Left lung (tissue), 4 donors: ENCODE measurements at regions not wholly inside any gene's neighbourhood (a gene's known extent, or its start where the extent isn't known, plus 50 kb on each side); places are given as distances from the start of the nearest gene placed in this dataset.
"Not testable (repeated sequence)": the region's sequence is repeated elsewhere in the genome, so short reads cannot be mapped to it uniquely, and the experiment has no call there.

Experiments
- ATAC-seq: fragments of 200-7000 bp; cut with Tn5 transposase; one replicate; pipeline ENCODE4 v1.9.1; 2020; ENCODE audit warnings: moderate library complexity
- DNase-seq, 4 donors: peaks; one replicate each; pipeline ENCODE4 v3.0.0-alpha.2; 2013 to 2020
- H3K27ac ChIP-seq, 2 donors: fragments of 200-600 bp; sonication (generic) in 1 of 2; one replicate each; pipeline versions ENCODE4 v1.5.0 to v1.8.0; 2020 to 2021
- H3K27me3 ChIP-seq, 2 donors: fragments of 200-600 bp; sonication (generic) in 1 of 2; one replicate each; pipeline versions ENCODE4 v1.5.0 to v1.8.0; 2020 to 2021
- H3K36me3 ChIP-seq, 2 donors: fragments of 200-600 bp; sonication (generic) in 1 of 2; one replicate each; pipeline versions ENCODE4 v1.5.0 to v1.8.0; 2020 to 2021
- H3K4me1 ChIP-seq, 2 donors: fragments of 200-600 bp; one replicate each; pipeline ENCODE4 v1.8.0; 2021
- H3K4me3 ChIP-seq, 2 donors: fragments of 200-600 bp; sonication (generic) in 1 of 2; one replicate each; pipeline versions ENCODE4 v1.5.0 to v1.8.0; 2020 to 2021; ENCODE audit warnings: mild to moderate bottlenecking in 1 of 2
- H3K9me3 ChIP-seq, 2 donors: fragments of 200-600 bp; sonication (generic) in 1 of 2; one replicate each; pipeline versions ENCODE4 v1.5.0 to v1.8.0; 2020 to 2021
- intact Hi-C, 2 donors: fragments of 100-400 bp; cut with DNase I; formaldehyde crosslinking; loops; one replicate each; pipeline versions ENCODE4 v1.11.2 to v1.14.2; 2022
- TF ChIP-seq, protein P1 (sequence below), 2 donors: fragments of 200-600 bp; sonication (generic) in 1 of 2; IDR thresholded peaks; one replicate each; pipeline versions ENCODE4 v1.5.0 to v1.8.0; 2021; ENCODE audit warnings: antibody characterized with exemption in 2 of 2
- donor health status: DM: no; HTN: yes; CAD: no.
- donor health status: DM: no; HTN: no; CAD: no.

DNA sequence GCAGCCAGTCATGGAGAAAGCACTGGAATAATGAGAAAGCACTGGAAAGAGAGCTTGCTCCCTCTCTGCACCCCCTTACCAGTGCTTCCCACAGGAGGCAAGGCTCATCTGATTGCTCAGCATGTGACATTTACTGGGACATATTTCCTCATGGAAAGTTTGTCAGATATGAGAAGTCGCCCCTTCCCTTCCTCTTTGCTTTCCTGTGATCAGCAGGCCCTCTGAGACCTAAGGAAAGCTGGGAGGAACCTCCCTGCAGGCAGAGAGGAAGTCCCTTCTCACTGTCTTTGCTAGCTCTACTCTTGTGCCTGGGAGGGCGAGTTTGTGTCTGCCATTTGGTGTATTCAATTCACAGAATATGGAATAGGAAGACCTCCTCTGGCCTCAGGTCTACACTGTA lies 283.8 kb downstream of the ALDH8A1 start:
- DNase-seq (no peak), ATAC-seq (peak; percentile 42)
- no peak overlapping the region for H3K4me3 ChIP-seq
- no peaks in the 10 kb centered on the region for H3K36me3 ChIP-seq
- H3K9me3 ChIP-seq: no peaks in the 10 kb centered on the region
- TF ChIP-seq, protein P1, sequence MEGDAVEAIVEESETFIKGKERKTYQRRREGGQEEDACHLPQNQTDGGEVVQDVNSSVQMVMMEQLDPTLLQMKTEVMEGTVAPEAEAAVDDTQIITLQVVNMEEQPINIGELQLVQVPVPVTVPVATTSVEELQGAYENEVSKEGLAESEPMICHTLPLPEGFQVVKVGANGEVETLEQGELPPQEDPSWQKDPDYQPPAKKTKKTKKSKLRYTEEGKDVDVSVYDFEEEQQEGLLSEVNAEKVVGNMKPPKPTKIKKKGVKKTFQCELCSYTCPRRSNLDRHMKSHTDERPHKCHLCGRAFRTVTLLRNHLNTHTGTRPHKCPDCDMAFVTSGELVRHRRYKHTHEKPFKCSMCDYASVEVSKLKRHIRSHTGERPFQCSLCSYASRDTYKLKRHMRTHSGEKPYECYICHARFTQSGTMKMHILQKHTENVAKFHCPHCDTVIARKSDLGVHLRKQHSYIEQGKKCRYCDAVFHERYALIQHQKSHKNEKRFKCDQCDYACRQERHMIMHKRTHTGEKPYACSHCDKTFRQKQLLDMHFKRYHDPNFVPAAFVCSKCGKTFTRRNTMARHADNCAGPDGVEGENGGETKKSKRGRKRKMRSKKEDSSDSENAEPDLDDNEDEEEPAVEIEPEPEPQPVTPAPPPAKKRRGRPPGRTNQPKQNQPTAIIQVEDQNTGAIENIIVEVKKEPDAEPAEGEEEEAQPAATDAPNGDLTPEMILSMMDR (IDR thresholded peaks at IDR 0.05): no peak
- no peak overlapping the region for H3K27ac ChIP-seq
- intact Hi-C loops: no loop called here
- H3K27me3 ChIP-seq: no peaks in the 10 kb centered on the region
- H3K4me1 ChIP-seq: peaks cover 0 to 3% of the 10 kb centered on the region in 2 donors

- Histone ChIP-seq H3K4me3 (no peak overlapping the region), H3K27me3 (no peaks in the 10 kb centered on the region), H3K9me3 (no peaks in the 10 kb centered on the region), H3K4me1 (peaks cover 0 to 3% of the 10 kb centered on the region in 2 donors), H3K36me3 (no peaks in the 10 kb centered on the region), H3K27ac (no peak overlapping the region)
- ATAC-seq (no peak), DNase-seq (no peak)
- intact Hi-C loops: no loop called here
- TF ChIP-seq, protein P1 (IDR thresholded peaks at IDR 0.05): no peak
Observed at GRCh38 chr6:134665029-134665723, 284.7 kb downstream of the ALDH8A1 start.

DNA sequence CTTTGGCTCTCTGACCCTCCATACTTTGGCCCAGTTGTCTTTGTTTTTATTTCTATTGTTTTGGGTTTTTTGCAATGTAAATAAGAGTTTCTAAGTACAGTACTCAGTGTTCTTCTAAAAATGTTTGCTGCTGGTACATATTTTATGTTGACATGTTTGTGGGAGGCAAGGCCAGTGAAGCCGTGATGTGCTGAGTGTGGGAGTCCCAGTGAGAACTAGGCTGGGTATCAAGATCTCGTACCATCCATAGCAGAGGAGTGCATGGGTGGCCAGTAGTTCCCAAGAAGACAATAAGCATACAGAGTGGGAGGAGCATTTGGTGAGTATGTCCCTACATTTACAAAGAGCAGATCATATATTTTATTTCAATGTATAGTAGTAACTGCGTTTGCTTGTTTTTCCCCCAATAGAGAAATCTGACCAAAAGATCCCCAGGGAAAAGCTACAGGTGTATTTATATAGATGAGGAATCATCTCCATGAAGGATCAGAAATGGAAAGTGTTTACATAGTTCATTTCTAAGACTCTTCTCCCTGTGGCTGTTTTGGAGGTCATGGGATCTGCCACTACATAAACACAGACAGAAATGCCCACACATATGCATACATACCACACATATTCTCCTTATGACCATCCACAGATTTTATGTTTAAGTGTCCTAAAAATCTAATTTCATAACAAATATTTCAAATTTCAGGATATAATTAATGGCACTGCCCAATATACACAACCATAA lies 285.9 kb downstream of the ALDH8A1 start:
- intact Hi-C loops: no loop called here
- DNase-seq (no peak), ATAC-seq (no peak)
- no peaks in the 10 kb centered on the region for H3K27me3 ChIP-seq
- no peak overlapping the region for H3K27ac ChIP-seq
- no peak overlapping the region for H3K4me3 ChIP-seq
- H3K36me3 ChIP-seq: no peaks in the 10 kb centered on the region
- peaks cover 0 to 3% of the 10 kb centered on the region in 2 donors for H3K4me1 ChIP-seq
- no peaks in the 10 kb centered on the region for H3K9me3 ChIP-seq
- TF ChIP-seq, protein P1 (IDR thresholded peaks at IDR 0.05): no peak

- Histone ChIP-seq H3K36me3 (no peaks in the 10 kb centered on the region), H3K9me3 (no peaks in the 10 kb centered on the region), H3K4me1 (peaks cover 0 to 3% of the 10 kb centered on the region in 2 donors), H3K27ac (no peak overlapping the region), H3K4me3 (no peak overlapping the region), H3K27me3 (no peaks in the 10 kb centered on the region)
- ATAC-seq (no peak), DNase-seq (no peak)
- TF ChIP-seq, protein P1 (IDR thresholded peaks at IDR 0.05): no peak
- intact Hi-C loops: no loop called here
Observed at GRCh38 chr6:134663356-134663755, 286.5 kb downstream of the ALDH8A1 start.

- TF ChIP-seq, protein P1 (IDR thresholded peaks at IDR 0.05): no peak
- H3K27ac ChIP-seq: no peak overlapping the region
- H3K4me3 ChIP-seq: no peak overlapping the region
- H3K4me1 ChIP-seq: peaks cover 0 to 3% of the 10 kb centered on the region in 2 donors
- intact Hi-C loops: no loop called here
- no peak for DNase-seq
- ATAC-seq: no peak
- no peaks in the 10 kb centered on the region for H3K36me3 ChIP-seq
- H3K9me3 ChIP-seq: no peaks in the 10 kb centered on the region
- H3K27me3 ChIP-seq: no peaks in the 10 kb centered on the region
Observed at GRCh38 chr6:134662077-134662700, 287.7 kb downstream of the ALDH8A1 start.

GRCh38 chr6:134659885-134660284 lies 290.0 kb downstream of the ALDH8A1 start:
- intact Hi-C loops, DNase-seq, H3K36me3 ChIP-seq, H3K27ac ChIP-seq, H3K9me3 ChIP-seq, H3K4me3 ChIP-seq, H3K27me3 ChIP-seq, H3K4me1 ChIP-seq, ATAC-seq: not testable (repeated sequence)
